Mesodermal cell (in vitro differentiated cells): ENCODE measurements at regions not wholly inside any gene's neighbourhood (a gene's known extent, or its start where the extent isn't known, plus 50 kb on each side); places are given as distances from the start of the nearest gene placed in this dataset.

Source experiments
- H3K27ac ChIP-seq: 2 replicates; pipeline ENCODE4 v1.7.0; 2013; ENCODE audit warnings: mild to moderate bottlenecking, low read depth, low read length, moderate library complexity; ENCODE audit not compliant: severe bottlenecking
- H3K36me3 ChIP-seq: 2 replicates; pipeline ENCODE4 v1.7.1; 2013; ENCODE audit warnings: mild to moderate bottlenecking, low read length, moderate library complexity; ENCODE audit not compliant: control insufficient read depth, insufficient read depth
- H3K4me1 ChIP-seq: one replicate; pipeline ENCODE4 v1.7.1; 2013; ENCODE audit warnings: mild to moderate bottlenecking, low read length; ENCODE audit not compliant: insufficient read depth, control insufficient read depth, poor library complexity, severe bottlenecking
- H3K4me3 ChIP-seq: 2 replicates; pipeline ENCODE4 v1.7.0; 2013; ENCODE audit warnings: low read length, control low read depth, mild to moderate bottlenecking; ENCODE audit not compliant: insufficient read depth, poor library complexity, severe bottlenecking; ENCODE audit errors: extremely low read depth
- H3K9me3 ChIP-seq: 2 replicates; pipeline ENCODE4 v1.7.1; 2013; ENCODE audit warnings: mild to moderate bottlenecking, low read length, moderate library complexity; ENCODE audit not compliant: control insufficient read depth
- WGBS, 2 experiments: methylation state at CpG; one replicate each; pipeline ENCODE4 v1.1.5; 2013; ENCODE audit warnings: missing lambda C conversion rate in 2 of 2; ENCODE audit not compliant: insufficient coverage in 2 of 2; 5-methylcytosine and 5-hydroxymethylcytosine counted together

- H3K4me3 ChIP-seq, result no peak overlapping the region
- no peaks in the 10 kb centered on the region for H3K9me3 ChIP-seq
- WGBS, 2 experiments, result no CpG with 5 or more reads among the region's 1 CpG
- no peak overlapping the region for H3K27ac ChIP-seq
- no peaks in the 10 kb centered on the region for H3K36me3 ChIP-seq
- H3K4me1 ChIP-seq, result no peaks in the 10 kb centered on the region
These were observed 393.6 kb downstream of the GRXCR1 start for GRCh38 chr4:43286137-43286536.

- no peaks in the 10 kb centered on the region for H3K4me1 ChIP-seq
- no peak overlapping the region for H3K27ac ChIP-seq
- no peak overlapping the region for H3K4me3 ChIP-seq
- H3K36me3 ChIP-seq, result no peaks in the 10 kb centered on the region
- WGBS, 2 experiments, result no CpG with 5 or more reads among the region's 2 CpGs
- H3K9me3 ChIP-seq, result no peaks in the 10 kb centered on the region
These were observed 404.5 kb downstream of the GRXCR1 start for GRCh38 chr4:43296946-43297528.

- H3K4me3 ChIP-seq, result no peak overlapping the region
- WGBS, 2 experiments, result 60 to 80% methylated on average over 1 of the region's 1 CpG
- no peaks in the 10 kb centered on the region for H3K4me1 ChIP-seq
- no peak overlapping the region for H3K27ac ChIP-seq
- no peaks in the 10 kb centered on the region for H3K36me3 ChIP-seq
- H3K9me3 ChIP-seq, result peaks cover 4% of the 10 kb centered on the region
These were observed 424.3 kb downstream of the GRXCR1 start for GRCh38 chr4:43316813-43317212.

- 84 to 100% methylated on average over 1 to 2 of the region's 4 CpGs for WGBS, 2 experiments
- no peaks in the 10 kb centered on the region for H3K36me3 ChIP-seq
- no peaks in the 10 kb centered on the region for H3K4me1 ChIP-seq
- no peak overlapping the region for H3K4me3 ChIP-seq
- no peaks in the 10 kb centered on the region for H3K9me3 ChIP-seq
- H3K27ac ChIP-seq, result peak overlapping the region; percentile 13
These were observed 432.9 kb downstream of the GRXCR1 start for GRCh38 chr4:43325220-43325967.

GRCh38 chr4:43330288-43330687 lies 437.8 kb downstream of the GRXCR1 start:
- WGBS, 2 experiments, result 100% methylated on average over 1 of the region's 1 CpG
- H3K36me3 ChIP-seq, result no peaks in the 10 kb centered on the region
- H3K27ac ChIP-seq, result no peak overlapping the region
- no peaks in the 10 kb centered on the region for H3K4me1 ChIP-seq
- no peaks in the 10 kb centered on the region for H3K9me3 ChIP-seq
- no peak overlapping the region for H3K4me3 ChIP-seq

GRCh38 chr4:43331226-43332051 lies 438.9 kb downstream of the GRXCR1 start:
- no peaks in the 10 kb centered on the region for H3K4me1 ChIP-seq
- H3K27ac ChIP-seq, result no peak overlapping the region
- no peaks in the 10 kb centered on the region for H3K36me3 ChIP-seq
- 60 to 73% methylated on average over 1 of the region's 1 CpG for WGBS, 2 experiments
- H3K4me3 ChIP-seq, result no peak overlapping the region
- H3K9me3 ChIP-seq, result no peaks in the 10 kb centered on the region

- H3K36me3 ChIP-seq, result no peaks in the 10 kb centered on the region
- H3K9me3 ChIP-seq, result no peaks in the 10 kb centered on the region
- no peaks in the 10 kb centered on the region for H3K4me1 ChIP-seq
- H3K27ac ChIP-seq, result no peak overlapping the region
- no peak overlapping the region for H3K4me3 ChIP-seq
These were observed 439.5 kb downstream of the GRXCR1 start for GRCh38 chr4:43332052-43332425.

- peaks cover 5% of the 10 kb centered on the region for H3K4me1 ChIP-seq
- H3K9me3 ChIP-seq, result no peaks in the 10 kb centered on the region
- H3K36me3 ChIP-seq, result no peaks in the 10 kb centered on the region
- no peak overlapping the region for H3K27ac ChIP-seq
- no peak overlapping the region for H3K4me3 ChIP-seq
These were observed 445.2 kb downstream of the GRXCR1 start for GRCh38 chr4:43337707-43338106.

- Histone ChIP-seq H3K9me3 (no peaks in the 10 kb centered on the region), H3K4me1 (peaks cover 5% of the 10 kb centered on the region), H3K27ac (no peak overlapping the region), H3K36me3 (no peaks in the 10 kb centered on the region), H3K4me3 (no peak overlapping the region)
These were observed 446.9 kb downstream of the GRXCR1 start for GRCh38 chr4:43339435-43339834.

GRCh38 chr4:43341741-43342140 lies 449.2 kb downstream of the GRXCR1 start:
- H3K36me3 ChIP-seq, result no peaks in the 10 kb centered on the region
- H3K4me3 ChIP-seq, result no peak overlapping the region
- H3K4me1 ChIP-seq, result peaks cover 5% of the 10 kb centered on the region
- H3K27ac ChIP-seq, result no peak overlapping the region
- WGBS, 2 experiments, result no CpG with 5 or more reads among the region's 2 CpGs
- no peaks in the 10 kb centered on the region for H3K9me3 ChIP-seq

- H3K4me1 ChIP-seq, result peaks cover 5% of the 10 kb centered on the region
- no peak overlapping the region for H3K27ac ChIP-seq
- no peaks in the 10 kb centered on the region for H3K36me3 ChIP-seq
- no peak overlapping the region for H3K4me3 ChIP-seq
- H3K9me3 ChIP-seq, result no peaks in the 10 kb centered on the region
These were observed 450.8 kb downstream of the GRXCR1 start for GRCh38 chr4:43343298-43343697.
